Hematopoietic multipotent progenitor cell treated with erythropoietin and hydrocortisone succinate and interleukin-3 and kit ligand, for 8 days (in vitro differentiated cells): ENCODE measurements at regions not wholly inside any gene's neighbourhood (a gene's known extent, or its start where the extent isn't known, plus 50 kb on each side); places are given as distances from the start of the nearest gene placed in this dataset.
"Not testable (repeated sequence)": the region's sequence is repeated elsewhere in the genome, so short reads cannot be mapped to it uniquely, and the experiment has no call there.

Experiments used
- DNase-seq: peaks from one replicate; pipeline ENCODE4 v3.0.0-alpha.2; 2015

- no peak for DNase-seq
Observed at GRCh38 chrX:8018934-8019333, 91.7 kb upstream of the PNPLA4 start.

DNA sequence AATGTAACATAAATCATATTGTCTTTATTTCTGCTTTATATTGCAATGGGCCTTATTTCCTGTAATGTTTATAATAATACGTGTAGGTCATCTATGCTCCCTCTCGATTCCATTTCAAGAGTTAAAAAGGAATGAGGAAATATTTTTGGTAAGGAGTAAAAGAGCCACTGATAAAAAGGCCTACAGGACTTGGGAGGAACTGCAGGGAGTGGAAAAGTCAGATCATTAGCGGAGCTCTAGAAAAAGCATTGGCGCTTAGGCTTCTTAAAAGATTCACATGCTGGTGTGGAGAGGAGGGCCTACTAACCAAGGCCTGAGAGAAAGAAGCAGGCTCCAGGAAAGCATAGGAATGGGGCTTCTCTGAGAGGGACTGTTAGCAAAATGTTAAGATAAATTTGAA, 82.9 kb upstream of the PNPLA4 start:
- no peak for DNase-seq

- DNase-seq = no peak
Observed at GRCh38 chrX:8005678-8006347, 78.6 kb upstream of the PNPLA4 start.

- no peak for DNase-seq
Observed at GRCh38 chrX:8003147-8003883, 76.1 kb upstream of the PNPLA4 start.

DNA sequence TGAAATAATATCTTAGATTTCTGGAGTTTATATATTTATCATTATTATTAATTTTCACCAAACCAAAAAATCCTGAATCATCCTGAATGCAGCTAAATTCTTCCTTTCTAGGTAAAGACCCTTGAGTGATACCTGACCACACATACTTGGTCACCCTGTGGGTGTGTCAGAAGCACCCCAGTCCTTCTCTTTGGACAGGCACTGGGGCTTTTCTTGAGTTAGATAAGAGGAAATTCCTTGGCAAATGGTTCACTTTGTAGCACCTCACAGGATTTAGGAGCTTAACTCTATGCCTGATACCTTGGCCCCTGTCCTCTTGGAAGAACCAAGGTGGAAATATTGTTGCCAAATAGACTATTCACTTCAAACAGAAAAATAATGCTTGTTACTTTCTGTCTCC, 69.6 kb upstream of the PNPLA4 start:
- DNase-seq = no peak

GRCh38 chrX:7996414-7996813, 69.2 kb upstream of the PNPLA4 start:
- DNase-seq = peak; percentile 45

DNA sequence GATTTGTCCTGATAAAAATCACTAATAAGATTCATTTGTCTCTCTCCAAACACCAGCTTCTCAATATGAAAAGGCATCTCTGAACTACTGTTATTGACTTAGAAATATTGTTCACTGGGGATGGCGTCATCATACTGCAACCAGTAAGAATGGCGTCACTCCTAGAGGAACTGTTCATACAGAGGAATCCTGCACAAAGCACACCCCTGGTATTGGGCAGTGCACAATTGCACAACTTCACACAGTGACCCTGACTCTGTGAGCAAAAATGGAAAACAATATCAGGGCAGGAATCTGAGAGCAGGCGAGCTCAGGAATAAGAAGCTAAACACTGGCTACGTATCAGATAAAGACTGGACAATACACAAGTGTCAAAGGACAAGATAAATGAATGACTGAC, 66.7 kb upstream of the PNPLA4 start:
- no peak for DNase-seq

GRCh38 chrX:7988013-7988759, 61.0 kb upstream of the PNPLA4 start:
- DNase-seq = not testable (repeated sequence)

DNA sequence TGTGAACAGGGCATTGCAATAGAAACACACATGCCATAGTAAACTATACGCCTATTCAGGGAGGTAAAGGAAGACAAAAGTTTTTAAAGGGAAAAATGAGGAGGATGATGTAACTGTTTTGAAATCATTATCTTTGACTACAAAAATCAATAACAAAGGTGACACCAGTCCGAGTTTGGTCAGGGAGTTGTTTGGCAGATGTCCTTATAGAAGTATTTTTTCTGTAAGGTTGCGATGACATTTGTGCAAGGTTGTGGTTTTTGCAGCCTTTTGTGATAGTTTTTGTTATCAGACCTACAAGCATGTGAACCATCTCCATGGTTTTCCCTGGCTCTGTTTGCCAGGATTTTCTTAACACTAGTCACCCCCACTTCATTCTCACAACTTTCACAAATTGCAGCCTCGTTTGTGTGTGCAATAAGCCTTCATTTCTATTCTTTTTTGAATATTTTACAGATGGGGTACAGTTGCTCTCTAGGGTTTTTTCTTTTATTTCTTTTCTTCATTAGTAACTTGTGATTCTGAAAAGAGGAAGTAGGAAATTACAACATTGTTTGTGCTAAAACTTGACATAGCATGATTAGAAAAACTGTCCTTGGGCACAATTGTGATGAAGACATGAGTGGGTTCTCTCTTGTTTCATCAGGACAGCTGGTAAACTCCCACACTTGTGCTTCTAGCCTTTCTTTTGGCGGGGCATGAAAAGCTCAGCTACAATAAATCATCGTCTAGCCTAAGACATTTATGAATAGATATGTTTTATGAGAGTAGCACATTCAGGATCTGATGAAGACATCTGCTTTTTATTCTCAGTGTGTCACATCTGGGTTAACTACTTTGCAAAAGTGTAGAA, 60.2 kb upstream of the PNPLA4 start:
- DNase-seq = peak; percentile 1

GRCh38 chrX:7986738-7987137, 59.5 kb upstream of the PNPLA4 start:
- not testable (repeated sequence) for DNase-seq

DNA sequence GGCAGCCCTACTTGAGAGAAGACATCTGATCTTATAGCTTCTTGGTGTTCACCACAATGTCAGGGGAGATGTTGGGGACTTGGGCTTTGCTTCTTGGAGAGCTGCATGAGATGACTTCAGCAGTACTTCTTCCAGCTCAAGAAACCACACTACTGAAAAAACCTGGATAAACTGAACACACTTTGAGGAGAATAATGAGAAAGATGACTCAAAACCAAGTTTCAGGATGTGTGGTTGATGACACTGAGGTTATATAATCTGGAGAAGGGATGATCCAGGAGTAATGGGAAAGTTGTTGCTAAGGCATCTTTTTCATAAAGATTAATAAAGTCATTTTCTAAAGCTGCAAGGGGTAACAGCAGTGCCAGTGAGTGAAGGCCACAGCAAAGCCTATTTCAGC, 58.4 kb upstream of the PNPLA4 start:
- no peak for DNase-seq

- no peak for DNase-seq
Observed at GRCh38 chrX:7983581-7983980, 56.4 kb upstream of the PNPLA4 start.
